ENCODE measurements at regions not wholly inside any gene's neighbourhood (a gene's known extent, or its start where the extent isn't known, plus 50 kb on each side); places are given as distances from the start of the nearest gene placed in this dataset.

DNA sequence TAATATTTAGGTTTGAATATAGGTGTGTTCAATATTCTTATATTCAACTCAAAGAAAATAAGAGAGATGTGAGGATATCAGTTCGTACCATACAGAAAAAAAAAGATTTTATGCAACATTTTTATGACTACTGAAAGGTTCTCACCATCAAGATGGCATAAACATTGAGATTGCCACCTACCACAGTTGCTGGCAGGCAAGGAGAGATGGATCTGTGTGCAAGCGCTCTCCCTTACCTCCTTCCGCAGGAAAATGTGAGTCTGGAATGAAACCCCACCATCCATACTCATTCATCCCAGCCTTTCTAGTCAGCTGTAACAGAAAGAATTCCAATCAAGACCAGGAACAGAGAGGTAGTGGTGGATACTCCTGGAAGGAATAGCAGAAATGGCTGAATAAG, 376.9 kb downstream of the PPP3CA start:
- no peak for DNase-seq (ENCODE audit: low read depth)

DNA sequence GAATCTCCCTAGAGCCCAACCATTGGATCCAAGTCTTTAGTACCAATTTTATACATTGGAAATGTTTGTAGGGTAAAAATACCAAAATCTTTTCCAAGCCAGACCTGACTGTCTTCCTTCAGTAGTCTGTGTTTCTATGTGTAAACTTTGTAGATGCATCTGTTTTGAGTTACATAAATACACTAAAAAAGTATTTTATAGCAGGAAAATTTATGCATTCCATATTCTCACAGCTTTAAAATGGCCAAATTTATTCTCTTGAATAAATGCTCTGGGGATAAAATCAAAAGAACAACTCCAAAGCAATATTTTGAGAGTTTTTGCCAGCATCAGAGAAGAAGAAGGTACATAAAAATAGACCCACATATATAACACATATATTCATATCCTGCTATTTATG, 377.4 kb downstream of the PPP3CA start:
- no peak for DNase-seq (ENCODE audit: low read depth)

DNA sequence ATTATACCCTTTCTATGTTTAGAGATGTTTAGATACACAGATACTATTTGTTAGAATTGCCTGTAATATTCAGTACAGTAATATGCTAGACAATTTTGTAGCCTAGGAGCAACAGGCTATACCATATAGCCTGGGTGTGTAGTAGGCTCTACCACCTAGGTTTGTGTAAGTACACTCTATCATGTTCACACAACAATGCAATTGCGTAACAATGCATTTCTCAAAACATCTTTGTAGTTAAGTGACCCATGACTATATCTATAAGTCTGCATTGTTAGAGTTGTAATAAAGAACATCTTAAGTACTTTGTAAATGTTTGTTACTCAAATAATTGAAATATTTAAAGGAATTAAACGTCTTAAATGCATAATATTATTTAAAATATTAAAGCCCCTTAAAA, 379.3 kb downstream of the PPP3CA start:
- DNase-seq (ENCODE audit: low read depth): no peak

DNA sequence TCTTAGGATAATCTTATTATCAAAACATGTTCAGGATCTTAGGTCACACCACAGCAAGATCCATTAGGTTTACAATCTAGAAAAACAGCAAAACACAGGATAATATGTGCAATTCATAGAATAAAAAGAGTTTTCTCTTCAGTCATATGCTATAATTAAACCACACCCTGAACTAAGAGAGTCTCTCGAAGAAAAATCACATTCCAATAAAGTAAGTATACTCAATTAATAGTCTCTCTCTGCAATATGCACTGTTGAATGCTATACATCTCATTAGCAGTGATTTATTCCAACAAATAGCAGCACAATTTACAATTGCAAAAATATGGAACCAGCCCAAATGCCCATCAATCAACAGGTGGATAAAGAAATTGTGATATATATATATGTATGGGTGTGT, 383.7 kb downstream of the PPP3CA start:
- no peak for DNase-seq (ENCODE audit: low read depth)

DNA sequence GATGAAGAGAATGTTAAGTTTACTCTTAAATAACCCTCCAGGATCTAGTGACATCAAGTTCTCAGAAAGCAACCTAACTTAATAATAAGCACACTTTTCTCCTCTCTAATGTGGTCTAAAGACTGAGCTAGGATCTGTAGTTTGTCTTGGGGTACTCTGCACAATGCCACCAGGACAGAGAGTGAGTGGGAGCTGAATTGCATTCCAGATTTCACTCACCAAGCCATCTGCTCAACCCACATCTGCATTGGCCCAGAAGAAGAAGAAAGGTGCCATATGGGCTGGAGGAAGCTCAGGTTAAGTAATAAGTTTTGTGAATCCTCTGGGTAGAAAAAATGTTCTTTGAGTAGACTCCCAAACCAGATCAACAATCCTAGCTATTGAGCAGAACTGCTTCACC, 384.6 kb downstream of the PPP3CA start:
- no peak for DNase-seq (ENCODE audit: low read depth)

DNA sequence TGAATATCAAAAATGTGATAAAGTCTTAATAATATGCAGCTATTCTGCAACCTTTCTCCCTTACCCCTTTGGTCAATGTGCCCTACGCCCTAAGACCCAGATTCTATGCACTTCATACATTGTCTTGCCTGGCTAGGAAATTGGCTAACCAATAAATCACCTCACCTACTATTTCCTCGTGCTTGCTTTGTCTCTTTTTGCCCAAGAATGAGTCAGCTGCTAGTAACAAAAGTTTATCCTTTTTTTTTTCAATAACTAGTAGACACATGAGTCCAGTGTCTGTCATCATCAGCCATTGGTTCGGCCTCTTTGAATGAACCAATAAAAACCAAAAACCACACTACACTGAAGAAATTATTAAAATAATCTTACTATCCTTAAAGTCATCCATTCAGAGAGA, 387.1 kb downstream of the PPP3CA start:
- DNase-seq (ENCODE audit: low read depth): no peak

DNA sequence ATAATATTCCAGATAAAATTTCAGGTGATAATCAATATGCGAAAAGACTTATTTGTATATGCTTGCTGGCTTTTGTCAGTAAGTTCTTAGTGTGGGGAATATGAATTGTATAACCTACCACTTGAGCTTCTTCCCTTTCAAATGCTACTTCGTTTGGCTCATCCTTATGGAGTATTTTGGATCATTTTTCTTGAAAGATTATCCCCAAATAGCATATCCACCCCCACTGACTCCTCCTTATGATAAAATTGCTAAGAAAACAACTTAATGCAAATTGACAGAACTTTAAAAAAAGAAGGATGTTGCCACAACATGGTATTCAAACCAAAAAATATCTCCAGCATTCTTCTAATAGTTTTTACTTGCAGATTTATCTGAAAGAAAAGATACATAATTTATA, 393.3 kb downstream of the PPP3CA start:
- no peak for DNase-seq (ENCODE audit: low read depth)

DNA sequence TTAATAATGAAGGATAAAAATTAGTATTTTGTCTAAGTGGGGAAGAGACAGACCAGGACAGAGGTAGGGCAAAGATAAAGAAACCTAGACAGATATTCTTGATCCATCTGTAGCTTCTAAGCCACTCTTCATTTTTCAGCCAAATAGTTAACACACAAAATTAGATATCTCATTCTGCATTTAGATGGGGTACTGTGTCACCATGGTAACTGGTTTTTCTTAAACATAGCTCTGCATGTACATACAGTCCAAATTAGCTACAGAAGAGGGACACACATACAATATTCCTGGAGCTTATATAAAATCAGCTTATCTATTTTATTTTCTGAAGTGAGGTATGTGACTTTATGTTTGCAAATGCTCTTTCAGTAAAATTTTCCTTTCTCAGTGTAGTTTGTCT, 393.7 kb downstream of the PPP3CA start:
- no peak for DNase-seq (ENCODE audit: low read depth)

DNA sequence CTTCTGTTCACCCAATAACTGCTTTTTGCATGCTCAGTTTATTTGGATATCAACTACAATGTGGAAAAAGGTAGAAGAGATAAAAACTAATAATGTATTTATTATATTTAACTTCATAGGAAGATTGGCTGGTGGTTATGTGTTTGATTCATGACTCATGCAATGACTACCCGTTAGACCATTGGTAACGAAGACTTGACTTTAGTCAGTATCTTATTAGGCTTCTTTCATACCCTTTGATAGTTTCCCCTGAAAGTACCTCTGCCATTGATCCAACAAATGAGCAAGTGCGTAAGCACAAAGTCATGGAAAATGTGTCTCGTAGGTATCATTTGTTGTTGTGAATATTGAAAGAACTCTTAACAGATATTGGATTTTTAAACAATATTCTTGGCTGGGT, 394.7 kb downstream of the PPP3CA start:
- no peak for DNase-seq (ENCODE audit: low read depth)

DNA sequence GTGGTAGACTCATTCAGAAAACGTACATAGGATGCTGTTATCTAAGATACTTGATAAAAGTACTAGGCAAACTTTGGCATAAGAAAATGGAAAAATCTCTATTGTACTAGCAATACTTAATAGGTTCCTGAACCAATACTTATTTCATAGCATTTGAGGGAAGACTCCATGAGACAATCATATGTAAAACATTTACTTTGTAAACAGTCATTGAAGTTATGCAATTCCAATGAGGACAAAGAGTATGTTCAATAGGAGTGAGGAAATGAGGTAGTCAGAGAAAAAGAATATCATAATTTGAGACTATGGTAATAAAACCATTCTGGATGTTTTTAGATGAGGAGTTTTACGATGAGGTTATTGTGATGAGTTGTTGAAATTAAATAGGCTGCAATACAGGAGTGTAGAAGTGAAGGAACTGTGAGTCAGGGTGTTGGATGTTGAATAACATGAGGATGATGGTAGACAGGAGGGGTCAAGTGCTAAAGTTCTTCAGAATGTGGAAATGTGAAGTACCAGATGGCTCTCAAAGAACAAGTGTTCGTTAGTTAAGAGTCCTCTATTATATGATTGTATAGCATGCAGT, 397.9 kb downstream of the PPP3CA start:
- no peak for DNase-seq (ENCODE audit: low read depth)

DNA sequence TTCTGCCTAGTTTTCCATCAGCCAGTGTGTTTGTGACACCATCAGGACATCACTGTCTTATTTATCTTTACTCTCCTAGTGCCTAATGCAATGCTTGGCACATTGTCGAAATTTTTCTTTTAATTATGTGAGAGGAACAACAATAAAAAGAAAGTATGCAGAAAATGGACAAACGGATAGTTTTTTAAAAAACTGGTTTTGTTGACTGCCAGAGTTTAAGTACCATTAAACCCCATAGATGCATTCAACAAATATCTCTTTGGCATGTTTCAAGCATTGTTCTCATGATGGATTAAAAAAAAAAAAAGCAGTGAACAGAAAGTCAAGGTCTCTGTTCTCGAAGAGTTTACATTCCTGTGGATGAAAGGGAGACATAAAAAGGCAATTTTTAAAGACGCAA, 398.4 kb downstream of the PPP3CA start:
- DNase-seq (ENCODE audit: low read depth): peak; percentile 21

DNA sequence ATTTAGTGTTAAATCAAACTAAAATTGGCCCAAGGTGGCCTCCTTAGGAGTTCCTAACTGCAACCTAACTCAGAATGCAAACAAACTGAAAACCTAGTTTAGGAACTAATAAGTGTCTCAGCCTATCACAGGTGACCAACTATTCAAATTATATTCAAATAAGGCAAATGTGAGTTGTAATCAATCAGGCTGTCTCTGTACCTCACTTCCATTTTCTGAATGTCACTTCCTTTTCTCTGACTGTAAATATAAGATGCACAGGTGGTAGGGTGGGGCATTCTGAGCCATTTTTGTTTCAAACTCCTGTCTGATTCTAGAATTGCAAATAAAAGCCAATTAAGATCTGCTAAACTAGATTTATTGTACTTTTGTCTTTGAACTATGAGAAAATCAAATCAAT, 401.5 kb downstream of the PPP3CA start:
- DNase-seq (ENCODE audit: low read depth): no peak

DNA sequence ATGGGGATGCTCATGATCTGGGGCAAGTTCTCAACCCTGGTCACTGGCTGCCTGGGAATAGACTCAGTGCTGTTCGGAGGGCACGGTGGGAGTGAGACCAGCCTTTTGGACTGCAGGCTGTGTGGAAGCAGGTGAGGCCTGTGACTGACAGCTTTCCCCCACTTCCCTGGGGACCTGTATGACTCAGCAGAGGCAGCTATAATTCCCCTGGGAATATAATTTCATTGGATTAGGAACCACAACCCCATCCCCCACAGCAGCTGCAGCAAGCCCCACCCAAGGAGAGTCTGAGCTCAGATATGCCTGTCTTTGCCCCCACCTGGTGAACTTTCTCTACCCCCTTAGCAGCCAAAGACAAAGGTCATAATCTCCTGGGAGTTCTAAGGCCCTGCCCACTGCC, 408.6 kb downstream of the PPP3CA start:
- DNase-seq (ENCODE audit: low read depth): no peak

DNA sequence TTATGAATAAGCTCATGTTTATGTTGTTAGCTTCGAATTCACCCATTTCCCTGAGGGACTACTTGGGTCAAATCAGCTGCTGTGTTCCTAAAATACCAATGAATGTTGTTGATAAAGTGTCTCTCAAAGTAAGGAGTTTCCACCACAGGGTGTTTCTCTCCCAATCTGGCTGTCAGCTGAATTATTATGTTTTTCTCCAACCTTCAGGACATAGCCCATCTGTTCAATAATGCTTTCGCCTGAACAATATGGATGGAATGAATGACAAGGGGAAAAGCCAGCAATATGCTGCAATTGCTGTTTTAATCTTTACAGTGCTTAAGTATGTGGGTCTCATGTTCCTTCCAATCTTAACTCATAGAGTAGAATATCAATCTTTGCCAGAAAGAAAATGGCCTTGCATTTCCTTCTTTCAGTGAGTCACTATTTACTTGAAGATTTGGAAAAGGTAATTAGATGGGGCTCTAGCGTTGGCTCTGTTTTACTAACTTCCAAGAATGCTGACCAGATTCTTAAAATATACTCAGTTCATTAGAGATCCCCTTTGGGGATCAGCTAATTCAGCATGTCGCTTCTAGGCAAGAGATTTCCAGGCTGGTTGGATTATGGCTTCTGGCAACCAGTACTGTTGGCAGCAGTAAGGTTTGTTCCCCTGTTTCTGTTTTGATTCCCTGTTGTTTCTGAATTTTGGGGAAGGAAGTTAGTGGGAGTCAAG, 410.5 kb downstream of the PPP3CA start:
- no peak for DNase-seq (ENCODE audit: low read depth)

DNA sequence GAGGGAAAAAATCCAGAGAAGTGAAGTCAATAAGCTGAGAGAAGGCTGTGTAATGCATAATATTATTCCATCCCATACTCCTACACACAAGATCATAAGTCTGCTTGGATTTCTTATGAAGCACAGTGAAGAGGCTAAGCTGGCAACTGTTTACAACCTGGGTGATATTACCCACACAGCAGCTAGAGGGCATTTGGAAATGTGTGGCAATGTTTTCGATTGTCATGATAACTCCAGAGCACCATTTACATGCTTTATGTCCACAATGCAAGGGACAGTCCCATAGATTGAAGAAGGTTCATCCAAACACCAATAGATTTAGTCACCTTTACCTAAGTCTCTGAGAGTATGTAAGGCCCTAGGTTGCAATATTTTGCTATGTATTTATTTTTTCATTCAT, 412.2 kb downstream of the PPP3CA start:
- DNase-seq (ENCODE audit: low read depth): peak; percentile 22

DNA sequence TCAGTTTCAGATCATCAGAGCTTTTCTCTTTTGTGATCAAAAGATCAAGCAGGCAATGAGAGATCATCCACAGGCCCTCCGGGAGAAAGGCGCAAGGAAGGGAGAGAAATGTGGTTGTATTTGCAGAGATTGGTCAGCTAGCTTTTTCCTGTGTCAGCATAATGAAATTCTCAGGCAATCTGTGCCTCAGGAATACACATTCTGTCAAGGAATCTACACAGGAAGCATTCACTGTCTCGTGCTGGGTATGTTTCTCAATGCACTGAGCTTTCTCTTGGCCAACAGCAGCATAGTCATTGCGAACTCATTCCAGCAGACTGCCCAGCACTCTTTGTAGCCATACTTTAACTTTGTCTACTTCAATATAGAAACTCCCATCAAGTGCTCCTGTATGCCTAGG, 413.7 kb downstream of the PPP3CA start:
- peak; percentile 90 for DNase-seq (ENCODE audit: low read depth)

DNA sequence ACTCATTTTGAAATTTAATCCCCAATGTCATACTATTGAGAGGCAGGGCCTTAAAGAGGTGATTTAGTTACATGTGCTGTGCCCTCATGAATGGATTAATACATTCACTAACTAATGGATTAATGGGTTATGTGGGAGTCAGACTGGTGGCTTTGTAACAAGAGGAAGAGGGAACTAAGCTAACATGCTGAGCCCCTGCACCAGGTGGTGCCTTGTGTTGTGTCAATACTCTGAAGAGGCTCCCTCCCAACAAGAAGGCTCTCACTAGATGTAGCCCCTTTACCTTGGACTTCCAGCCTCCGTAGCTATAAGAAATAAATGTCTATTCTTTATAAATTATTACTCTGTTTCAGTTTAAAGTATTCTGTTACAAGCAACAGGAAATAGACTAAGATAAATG, 411.9 kb upstream of the EMCN start:
- no peak for DNase-seq (ENCODE audit: low read depth)

DNA sequence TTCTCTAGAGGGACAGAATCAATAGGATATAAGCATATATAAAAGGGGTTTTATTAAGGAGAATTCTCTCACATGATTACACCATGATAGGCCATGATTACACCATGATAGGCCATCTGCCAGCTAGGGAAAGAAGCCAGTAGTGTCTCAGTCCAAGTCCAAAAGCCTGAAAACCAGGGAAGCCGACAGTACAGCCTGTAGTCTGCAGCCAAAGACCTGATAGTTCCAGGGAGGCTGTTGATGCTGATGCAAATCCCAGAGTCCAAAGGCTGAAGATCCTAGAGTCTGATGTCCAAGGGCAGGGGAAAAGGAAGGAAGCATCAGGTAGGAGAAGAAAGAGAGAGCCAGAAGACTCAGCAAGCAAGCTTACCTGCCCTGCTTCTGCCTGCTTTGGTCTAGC, 411.3 kb upstream of the EMCN start:
- DNase-seq (ENCODE audit: low read depth): peak; percentile 12

DNA sequence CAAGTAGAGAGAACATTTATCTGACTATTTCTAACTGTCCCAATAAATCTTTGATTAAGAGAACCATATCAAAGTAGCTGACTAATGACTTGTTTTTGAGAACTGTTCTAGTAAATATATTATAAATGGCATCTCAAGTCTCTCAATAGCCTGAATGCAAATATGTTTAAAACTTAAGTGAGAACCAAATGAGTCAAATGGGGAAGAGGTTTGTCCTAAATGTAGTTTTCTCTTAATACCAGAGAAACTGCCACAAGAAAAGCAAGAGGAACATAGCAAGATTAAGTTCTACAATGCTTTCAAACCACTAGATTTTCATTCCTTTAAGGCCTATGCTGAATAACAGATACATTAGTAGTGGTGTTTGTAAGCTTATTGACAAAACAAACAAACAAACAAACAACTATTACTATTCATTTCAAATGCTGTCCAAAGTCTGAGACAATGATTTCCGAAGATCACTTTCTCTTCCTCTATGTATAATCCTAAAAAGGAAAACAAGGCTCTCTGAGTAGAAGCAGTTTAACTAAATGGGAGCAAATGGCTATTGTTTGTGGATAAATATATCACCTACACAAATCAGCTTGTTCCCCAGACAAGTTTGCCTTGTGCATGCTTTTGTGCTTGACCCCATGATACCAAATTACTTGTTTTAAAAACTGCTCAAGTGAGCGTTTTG, 408.4 kb upstream of the EMCN start:
- DNase-seq (ENCODE audit: low read depth): no peak

DNA sequence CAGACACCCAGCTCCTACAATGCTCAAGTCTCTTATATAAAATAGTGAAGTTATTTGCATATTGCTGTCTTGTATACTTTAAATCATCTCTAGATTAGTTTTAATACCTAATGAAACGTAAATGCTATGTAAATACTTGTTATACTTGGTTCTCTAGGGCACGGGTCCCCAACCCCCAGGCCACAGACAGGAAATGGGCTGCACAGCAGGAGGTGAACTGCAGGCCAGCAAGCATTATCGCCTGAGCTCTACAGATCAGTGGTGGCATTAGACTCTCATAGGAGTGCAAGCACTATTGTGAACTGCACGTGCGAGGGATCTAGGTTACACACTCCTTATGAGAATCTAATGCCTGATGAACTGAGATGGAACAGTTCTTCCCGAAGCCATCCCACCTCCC, 395.9 kb upstream of the EMCN start:
- no peak for DNase-seq (ENCODE audit: low read depth)

DNA sequence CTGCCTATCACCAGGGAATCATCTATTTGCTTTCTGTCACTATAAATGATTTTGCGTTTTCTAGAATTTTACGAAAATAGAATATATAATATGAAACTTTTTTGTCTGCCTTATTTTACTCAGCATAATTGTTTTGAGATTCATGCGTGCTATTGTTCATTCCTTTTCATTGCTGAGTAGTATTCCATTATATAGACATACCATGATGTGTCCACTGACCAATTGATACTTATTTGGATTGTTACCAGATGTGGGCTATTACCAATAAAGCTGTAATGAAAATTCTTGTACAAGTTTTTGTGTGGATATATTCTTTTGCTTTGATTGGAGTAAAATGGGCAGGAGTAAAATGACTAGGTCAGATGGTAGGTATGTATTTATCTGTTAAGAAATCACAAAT, 390.7 kb upstream of the EMCN start:
- DNase-seq (ENCODE audit: low read depth): no peak

DNA sequence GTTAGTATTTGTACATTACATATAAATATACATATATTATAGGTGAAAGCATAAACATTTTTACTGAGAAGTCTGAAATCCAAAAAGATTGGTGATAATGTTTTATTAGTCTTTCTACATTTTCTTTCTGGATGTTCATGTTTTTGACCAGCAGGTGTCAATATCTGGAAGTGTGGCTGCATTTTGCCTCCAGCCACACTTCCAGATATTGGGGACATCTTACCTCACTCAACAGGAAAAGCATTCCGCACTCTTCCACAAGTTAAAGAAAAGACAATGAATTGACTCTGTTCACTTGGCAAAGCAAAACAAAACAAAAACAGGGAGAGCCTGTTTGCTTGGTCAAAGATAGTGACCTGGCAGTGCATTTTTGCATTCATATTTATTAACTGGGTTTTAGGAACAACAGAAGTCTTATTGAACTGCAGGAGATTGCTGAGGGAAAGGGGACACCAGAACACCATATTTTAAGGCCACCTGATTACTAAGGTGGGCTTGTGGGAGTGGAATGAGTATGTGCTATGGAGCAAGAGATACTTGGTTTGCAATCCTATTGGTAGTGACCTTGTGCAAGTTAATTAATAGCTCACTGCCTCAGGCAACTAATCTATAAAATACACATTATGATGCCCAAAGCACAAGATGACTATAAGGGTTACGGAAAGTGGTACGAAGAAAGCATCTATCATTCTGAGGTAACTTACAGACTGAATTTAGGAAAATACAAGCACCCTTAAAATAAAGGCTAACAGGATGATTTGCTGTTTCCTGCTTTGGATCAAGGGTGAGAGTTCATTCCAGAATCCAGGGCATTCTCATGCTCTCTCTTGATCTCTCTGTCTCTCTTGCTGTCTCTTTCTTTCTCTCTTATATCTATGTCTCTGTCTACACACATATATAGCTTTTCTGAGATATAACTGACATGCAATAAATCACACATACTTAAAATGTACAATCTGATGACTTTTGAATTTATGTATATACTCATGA, 389.9 kb upstream of the EMCN start:
- DNase-seq (ENCODE audit: low read depth): peak; percentile 7

DNA sequence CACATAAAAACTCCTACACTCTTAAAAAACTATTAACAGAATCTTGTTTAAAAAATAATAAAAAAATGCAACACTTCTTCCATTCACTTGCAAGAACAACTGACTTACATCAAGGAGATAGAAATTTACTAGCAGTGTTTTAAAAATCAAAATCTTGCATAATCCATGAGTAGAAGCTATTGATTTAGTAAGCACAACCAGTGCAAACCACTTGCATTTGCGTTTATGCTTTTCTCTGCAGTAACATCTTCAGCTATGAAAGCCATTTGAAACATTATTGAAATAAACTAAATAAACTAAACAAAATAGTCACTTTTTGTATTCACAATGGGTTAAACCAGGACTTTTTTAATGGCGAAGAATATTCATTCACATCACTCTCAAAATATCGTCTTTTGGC, 389.2 kb upstream of the EMCN start:
- DNase-seq (ENCODE audit: low read depth): no peak
